ENCODE measurements at regions not wholly inside any gene's neighbourhood (a gene's known extent, or its start where the extent isn't known, plus 50 kb on each side); places are given as distances from the start of the nearest gene placed in this dataset.

- DNase-seq (ENCODE audit: low spot score in 2 of 2): no peak
- 64 to 79% methylated on average over 2 of the region's 2 CpGs for WGBS, 2 donors
- intact Hi-C loops (cut with DNase I; ENCODE audit: low total_unique reads): no loop called here
- no peak overlapping the region for H3K4me3 ChIP-seq (ENCODE audit: low read depth, poor library complexity, severe bottlenecking)
- TF ChIP-seq POLR2A (IDR thresholded peaks at IDR 0.05): no peak
- TF ChIP-seq CTCF (IDR thresholded peaks at IDR 0.05): no peak
These were observed 276.8 kb downstream of the PIK3C3 start for GRCh38 chr18:42231796-42232195.

DNA sequence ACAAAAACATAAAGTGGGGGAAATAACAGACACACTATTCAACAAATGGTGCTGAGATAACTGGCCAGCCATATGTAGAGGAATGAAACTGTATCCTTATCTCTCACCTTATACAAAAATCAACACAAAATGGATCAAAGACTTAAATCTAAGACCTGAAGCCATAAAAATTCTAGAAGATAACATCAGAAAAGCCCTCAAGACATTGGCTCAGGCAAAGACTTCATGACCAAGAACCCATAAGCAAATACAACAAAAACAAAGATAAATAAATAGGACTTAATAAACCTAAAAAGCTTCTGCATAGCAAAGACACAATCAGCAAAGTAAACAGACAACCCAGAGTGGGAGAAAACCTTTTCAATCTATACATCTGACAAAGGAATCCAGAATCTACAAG, 278.9 kb downstream of the PIK3C3 start:
- H3K4me3 ChIP-seq (ENCODE audit: low read depth, poor library complexity, severe bottlenecking): no peak overlapping the region
- DNase-seq (ENCODE audit: low spot score in 2 of 2): no peak
- TF ChIP-seq POLR2A (IDR thresholded peaks at IDR 0.05): no peak
- no peak for TF ChIP-seq CTCF (IDR thresholded peaks at IDR 0.05)
- intact Hi-C loops (cut with DNase I; ENCODE audit: low total_unique reads): no loop called here

DNA sequence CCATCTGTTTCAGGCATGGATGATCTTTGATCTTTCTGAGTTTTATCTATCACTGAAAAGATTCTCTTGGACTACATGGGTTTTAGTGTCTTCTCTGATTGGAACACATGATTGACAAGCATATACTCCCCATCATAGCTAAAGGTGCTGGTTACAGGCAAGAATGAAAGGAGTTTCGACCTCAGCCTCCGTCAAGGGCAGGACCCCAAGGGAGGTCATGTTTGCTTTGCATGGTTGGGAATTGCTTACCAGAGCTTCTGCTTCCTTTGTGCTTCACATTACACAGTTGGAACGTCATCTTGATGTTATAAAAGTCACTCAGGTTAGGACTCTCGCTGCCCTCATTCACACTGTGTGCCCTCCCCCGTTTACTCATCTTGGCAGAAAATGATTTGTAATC, 287.7 kb downstream of the PIK3C3 start:
- DNase-seq (ENCODE audit: low spot score in 2 of 2): no peak
- intact Hi-C loops (cut with DNase I; ENCODE audit: low total_unique reads): no loop called here
- WGBS, 2 donors: 63% methylated on average over 5 of the region's 5 CpGs
- TF ChIP-seq POLR2A (IDR thresholded peaks at IDR 0.05) (no peak), CTCF (IDR thresholded peaks at IDR 0.05) (no peak)
- H3K4me3 ChIP-seq (ENCODE audit: low read depth, poor library complexity, severe bottlenecking): no peak overlapping the region

GRCh38 chr18:42245137-42245536, 290.1 kb downstream of the PIK3C3 start:
- TF ChIP-seq POLR2A (IDR thresholded peaks at IDR 0.05): no peak
- DNase-seq (ENCODE audit: low spot score in 2 of 2): no peak
- intact Hi-C loops (cut with DNase I; ENCODE audit: low total_unique reads): no loop called here
- 80 to 86% methylated on average over 4 of the region's 4 CpGs for WGBS, 2 donors
- no peak overlapping the region for H3K4me3 ChIP-seq (ENCODE audit: low read depth, poor library complexity, severe bottlenecking)

DNA sequence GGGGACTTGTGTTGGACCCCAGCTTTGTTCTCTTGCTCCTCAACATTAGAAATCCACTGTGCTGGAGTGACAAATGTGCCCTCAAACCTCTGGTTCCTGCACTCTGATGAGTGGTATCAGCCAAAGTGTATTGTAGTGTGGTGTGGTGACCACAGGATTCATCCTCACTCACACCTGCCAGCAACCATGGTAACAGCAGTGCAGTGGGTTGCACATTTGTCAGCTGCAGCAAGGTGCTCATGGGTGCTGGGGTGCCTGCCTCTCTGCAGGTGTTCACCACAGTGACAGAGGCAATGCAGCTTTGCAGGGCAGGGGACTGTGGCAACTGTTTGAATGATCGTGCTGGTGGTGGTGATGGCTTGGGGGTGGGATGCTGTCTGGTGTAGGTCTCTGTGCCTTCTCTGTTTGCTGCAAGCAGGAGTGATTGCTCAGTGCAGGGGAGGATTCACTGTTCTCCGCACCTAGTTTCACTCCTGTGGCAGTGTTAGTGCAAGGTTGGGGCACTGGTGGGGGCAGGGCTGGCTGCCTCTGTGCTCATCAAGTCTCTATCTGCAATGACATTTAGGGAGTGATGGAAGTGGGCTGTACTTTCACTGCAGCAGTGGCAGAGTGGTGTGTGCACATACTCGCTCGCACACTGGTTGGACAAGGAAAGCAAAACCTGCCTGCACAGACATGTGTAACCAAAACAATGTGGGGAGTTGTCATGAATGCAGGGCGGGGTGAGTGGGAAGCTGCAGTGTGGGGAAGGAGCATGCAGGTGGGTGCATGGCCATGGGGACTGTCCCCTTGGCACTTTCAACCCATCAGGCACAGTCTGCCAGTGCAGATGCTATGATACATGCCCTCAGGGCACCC, 301.1 kb downstream of the PIK3C3 start:
- WGBS, 2 donors: 41 to 45% methylated on average over 5 of the region's 5 CpGs
- H3K4me3 ChIP-seq (ENCODE audit: low read depth, poor library complexity, severe bottlenecking): no peak overlapping the region
- intact Hi-C loops (cut with DNase I; ENCODE audit: low total_unique reads): no loop called here
- no peak for TF ChIP-seq CTCF (IDR thresholded peaks at IDR 0.05)
- TF ChIP-seq POLR2A (IDR thresholded peaks at IDR 0.05): no peak
- peak in 1 of 2 donors; percentile 22 for DNase-seq (ENCODE audit: low spot score in 2 of 2)

GRCh38 chr18:42258301-42258965, 303.4 kb downstream of the PIK3C3 start:
- H3K4me3 ChIP-seq (ENCODE audit: low read depth, poor library complexity, severe bottlenecking): no peak overlapping the region
- no peak for DNase-seq (ENCODE audit: low spot score in 2 of 2)
- intact Hi-C loops (cut with DNase I; ENCODE audit: low total_unique reads): no loop called here
- WGBS, 2 donors: 47 to 54% methylated on average over 2 of the region's 2 CpGs
- TF ChIP-seq CTCF (IDR thresholded peaks at IDR 0.05) (no peak), POLR2A (IDR thresholded peaks at IDR 0.05) (no peak)
